ENCODE measurements at regions not wholly inside any gene's neighbourhood (a gene's known extent, or its start where the extent isn't known, plus 50 kb on each side); places are given as distances from the start of the nearest gene placed in this dataset.
A peak's percentile ranks its signal among the peaks of the same experiment; 100 is the strongest.

DNA sequence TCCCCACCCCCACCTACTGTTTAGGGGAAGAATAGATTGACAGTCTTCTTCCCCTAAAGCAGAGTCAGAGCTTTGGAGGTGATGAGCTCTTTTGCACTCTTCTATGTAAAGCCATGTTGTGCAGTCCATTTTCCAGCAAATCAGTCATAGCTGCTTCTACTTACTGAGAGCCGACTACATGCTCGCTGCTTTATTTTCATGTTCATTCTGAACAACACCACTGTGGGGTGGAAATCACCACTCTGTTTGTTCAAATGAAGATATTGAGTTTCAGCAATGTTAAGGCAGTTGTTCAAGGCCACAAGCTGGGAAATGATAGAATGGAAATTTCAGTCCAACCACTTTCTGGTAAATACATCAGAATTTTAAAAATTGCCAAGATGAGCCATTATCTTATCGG is 88.3 kb downstream of the INSIG2 start:
- Mint-ChIP-seq H3K27me3 (ENCODE audit: low read depth) (no peaks in the 10 kb centered on the region), H3K4me1 (ENCODE audit: low read depth) (peaks cover 34% of the 10 kb centered on the region), H3K9me3 (no peaks in the 10 kb centered on the region), H3K27ac (peak overlapping the region; percentile 96), H3K36me3 (ENCODE audit: low read depth) (no peaks in the 10 kb centered on the region), H3K4me3 (ENCODE audit: low read depth) (peak overlapping the region; percentile 14)
- DNase-seq (ENCODE audit: low spot score) = no peak
- intact Hi-C loops (cut with micrococcal nuclease) = loop anchor here (2.0 kb wide), 1 partner anchor 46 kb away; no protein-coding TSS in a partner anchor

DNA sequence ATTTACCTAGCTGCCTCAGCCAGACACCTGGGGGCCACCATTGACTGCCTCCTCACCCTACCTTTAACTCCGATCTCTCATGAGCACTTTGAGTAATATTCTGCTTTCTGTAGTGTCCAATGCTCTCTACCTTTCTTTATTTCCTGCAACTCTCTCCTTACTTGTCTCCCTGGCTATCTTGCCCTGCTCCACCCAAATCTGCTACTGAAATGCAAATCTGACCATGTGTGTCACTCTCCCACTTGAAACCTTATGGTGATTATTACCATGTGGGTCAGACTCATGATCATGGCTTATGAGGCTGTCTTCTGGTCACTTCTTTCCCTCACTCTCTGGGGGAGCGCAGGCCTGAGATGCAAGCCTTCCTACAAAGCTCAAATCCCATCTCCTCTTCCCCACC is 83.3 kb downstream of the INSIG2 start:
- H3K36me3 Mint-ChIP-seq (ENCODE audit: low read depth) = no peaks in the 10 kb centered on the region
- intact Hi-C loops (cut with micrococcal nuclease) = no loop called here
- no peak overlapping the region for H3K27ac Mint-ChIP-seq
- H3K4me1 Mint-ChIP-seq (ENCODE audit: low read depth) = peaks cover 16% of the 10 kb centered on the region
- no peaks in the 10 kb centered on the region for H3K27me3 Mint-ChIP-seq (ENCODE audit: low read depth)
- H3K4me3 Mint-ChIP-seq (ENCODE audit: low read depth) = no peak overlapping the region
- H3K9me3 Mint-ChIP-seq = peaks cover 2% of the 10 kb centered on the region
- no peak for DNase-seq (ENCODE audit: low spot score)

DNA sequence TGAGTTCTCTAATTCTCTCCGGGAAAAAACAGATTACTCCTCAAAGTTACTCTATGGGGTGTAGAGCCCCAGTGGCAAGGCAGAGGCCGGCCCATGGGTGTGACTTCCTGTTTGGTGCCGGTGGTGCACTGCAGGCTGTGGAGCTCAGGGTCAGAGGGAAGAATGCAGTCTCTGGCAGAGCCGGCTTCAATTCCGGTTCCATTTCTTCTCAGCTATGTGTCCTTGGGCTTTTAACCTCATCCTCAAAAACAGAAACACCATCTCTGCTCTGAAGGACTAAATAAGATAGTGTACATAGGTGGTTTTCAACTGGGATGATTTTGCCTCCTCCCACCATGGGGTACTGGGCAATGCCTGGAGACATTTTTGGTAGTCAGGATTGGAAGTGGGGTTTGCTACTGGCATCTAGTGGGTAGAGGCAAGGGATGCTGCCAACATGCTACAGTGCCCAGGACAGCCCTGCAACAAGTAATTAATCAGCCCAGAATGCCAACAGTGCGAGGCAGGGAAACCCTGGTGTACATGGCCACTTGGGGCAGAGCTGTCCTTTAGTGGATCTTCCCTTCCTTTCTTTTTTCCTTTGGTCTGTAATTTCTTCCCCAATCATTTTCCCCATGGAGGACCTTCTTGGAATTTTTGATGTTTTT is 81.2 kb downstream of the INSIG2 start:
- peak overlapping the region; percentile 50 for H3K27ac Mint-ChIP-seq

DNA sequence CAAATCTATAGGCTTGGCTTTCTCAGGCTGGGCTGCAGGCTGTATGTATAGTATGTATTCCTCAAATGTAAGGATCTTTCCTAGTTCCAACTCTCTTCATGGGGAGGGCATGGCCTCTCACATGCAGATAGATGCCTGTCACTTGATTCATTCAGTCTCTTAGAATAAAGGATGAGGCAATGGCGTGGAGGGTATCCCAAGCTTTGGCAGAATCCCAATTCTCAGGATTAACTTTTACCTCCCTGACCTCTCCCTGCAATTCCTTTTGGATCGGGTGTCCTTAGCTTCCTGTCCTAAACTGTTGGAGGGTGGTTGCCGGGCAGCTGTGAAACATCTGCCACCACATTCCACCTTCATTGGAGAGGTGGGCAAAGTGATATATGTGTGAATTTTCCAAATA is 80.3 kb downstream of the INSIG2 start:
- peaks cover 5% of the 10 kb centered on the region for H3K36me3 Mint-ChIP-seq (ENCODE audit: low read depth)
- no peak for DNase-seq (ENCODE audit: low spot score)
- H3K4me1 Mint-ChIP-seq (ENCODE audit: low read depth) = no peaks in the 10 kb centered on the region
- H3K27me3 Mint-ChIP-seq (ENCODE audit: low read depth) = no peaks in the 10 kb centered on the region
- no peak overlapping the region for H3K4me3 Mint-ChIP-seq (ENCODE audit: low read depth)
- peaks cover 19% of the 10 kb centered on the region for H3K9me3 Mint-ChIP-seq
- intact Hi-C loops (cut with micrococcal nuclease) = no loop called here
- H3K27ac Mint-ChIP-seq = no peak overlapping the region

More for the DNA sequence above, 81.2 kb downstream of the INSIG2 start:
- no peak overlapping the region for H3K4me3 Mint-ChIP-seq (ENCODE audit: low read depth)
- H3K4me1 Mint-ChIP-seq (ENCODE audit: low read depth) = no peaks in the 10 kb centered on the region
- no peaks in the 10 kb centered on the region for H3K27me3 Mint-ChIP-seq (ENCODE audit: low read depth)
- DNase-seq (ENCODE audit: low spot score) = peak; percentile 27
- intact Hi-C loops (cut with micrococcal nuclease) = no loop called here
- H3K9me3 Mint-ChIP-seq = peaks cover 14% of the 10 kb centered on the region
- no peaks in the 10 kb centered on the region for H3K36me3 Mint-ChIP-seq (ENCODE audit: low read depth)

DNA sequence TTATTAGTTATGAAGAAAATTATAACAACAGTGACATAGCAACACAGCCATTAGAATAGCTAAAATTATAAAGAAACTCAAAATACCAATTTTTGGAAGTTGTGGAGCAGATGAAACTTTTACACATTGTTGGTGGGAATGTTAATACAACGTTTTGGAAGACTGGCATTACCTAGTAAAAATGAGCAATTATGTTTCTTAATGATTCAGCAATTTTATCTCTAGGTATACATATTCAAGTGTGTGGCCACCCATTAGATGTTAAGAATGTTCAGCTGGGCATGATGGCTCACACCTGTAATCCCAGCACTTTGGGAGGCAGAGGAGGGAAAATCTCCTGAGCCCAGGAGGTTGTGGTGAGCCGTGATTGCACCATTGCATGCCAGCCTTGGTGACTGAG is 78.8 kb downstream of the INSIG2 start:
- peaks cover 5% of the 10 kb centered on the region for H3K36me3 Mint-ChIP-seq (ENCODE audit: low read depth)
- H3K4me3 Mint-ChIP-seq (ENCODE audit: low read depth) = no peak overlapping the region
- intact Hi-C loops (cut with micrococcal nuclease) = no loop called here
- no peak overlapping the region for H3K27ac Mint-ChIP-seq
- H3K4me1 Mint-ChIP-seq (ENCODE audit: low read depth) = no peaks in the 10 kb centered on the region
- H3K27me3 Mint-ChIP-seq (ENCODE audit: low read depth) = no peaks in the 10 kb centered on the region
- H3K9me3 Mint-ChIP-seq = peaks cover 22% of the 10 kb centered on the region
- no peak for DNase-seq (ENCODE audit: low spot score)

DNA sequence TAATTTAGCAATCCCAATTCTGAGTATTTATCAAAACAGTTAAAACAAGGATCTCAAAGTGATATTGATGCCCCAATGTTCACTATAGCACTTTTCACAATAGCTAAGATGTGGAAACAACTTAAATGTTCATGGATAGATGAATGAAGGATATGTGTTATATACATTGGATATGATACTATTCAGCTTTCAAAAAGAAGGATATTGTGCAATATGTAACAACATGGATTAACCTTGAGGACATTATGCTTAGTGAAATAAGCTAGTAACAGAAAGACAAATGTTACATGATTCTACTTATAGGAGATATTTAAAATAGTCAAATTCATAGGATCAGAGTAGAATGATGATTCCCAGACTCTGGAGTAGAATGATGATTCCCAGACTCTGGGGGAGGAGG is 78.0 kb downstream of the INSIG2 start:
- no peak overlapping the region for H3K27ac Mint-ChIP-seq
- H3K9me3 Mint-ChIP-seq = peaks cover 22% of the 10 kb centered on the region
- peaks cover 5% of the 10 kb centered on the region for H3K36me3 Mint-ChIP-seq (ENCODE audit: low read depth)
- DNase-seq (ENCODE audit: low spot score) = no peak
- intact Hi-C loops (cut with micrococcal nuclease) = no loop called here
- H3K4me1 Mint-ChIP-seq (ENCODE audit: low read depth) = no peaks in the 10 kb centered on the region
- no peak overlapping the region for H3K4me3 Mint-ChIP-seq (ENCODE audit: low read depth)
- H3K27me3 Mint-ChIP-seq (ENCODE audit: low read depth) = no peaks in the 10 kb centered on the region

DNA sequence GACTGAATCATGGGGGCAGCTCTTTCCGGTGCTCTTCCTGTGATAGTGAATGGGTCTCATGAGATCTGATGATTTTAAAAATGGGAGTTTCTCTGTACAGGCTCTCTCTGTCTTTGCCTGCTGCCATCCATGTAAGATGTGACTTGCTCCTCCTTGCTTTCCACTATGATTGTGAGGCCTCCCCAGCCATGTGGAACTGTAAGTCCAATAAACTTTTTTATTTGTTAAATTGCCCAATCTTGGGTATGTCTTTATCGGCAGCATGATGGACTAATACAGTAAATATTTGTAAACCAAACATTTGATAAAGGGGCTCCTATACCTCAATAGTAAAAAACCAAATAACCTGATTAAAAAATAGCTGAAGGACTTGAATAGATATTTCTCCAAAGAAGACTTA is 77.3 kb downstream of the INSIG2 start:
- peaks cover 5% of the 10 kb centered on the region for H3K36me3 Mint-ChIP-seq (ENCODE audit: low read depth)
- no peak overlapping the region for H3K27ac Mint-ChIP-seq
- no peaks in the 10 kb centered on the region for H3K4me1 Mint-ChIP-seq (ENCODE audit: low read depth)
- H3K27me3 Mint-ChIP-seq (ENCODE audit: low read depth) = peaks cover 3% of the 10 kb centered on the region
- DNase-seq (ENCODE audit: low spot score) = no peak
- H3K9me3 Mint-ChIP-seq = peaks cover 22% of the 10 kb centered on the region
- no peak overlapping the region for H3K4me3 Mint-ChIP-seq (ENCODE audit: low read depth)
- intact Hi-C loops (cut with micrococcal nuclease) = no loop called here
